Upper lobe of left lung (tissue), 6 donors: ENCODE measurements at regions not wholly inside any gene's neighbourhood (a gene's known extent, or its start where the extent isn't known, plus 50 kb on each side); places are given as distances from the start of the nearest gene placed in this dataset.

Experiments used
- ATAC-seq, 2 donors: fragments of 200-7000 bp; cut with Tn5 transposase; one replicate each; pipeline ENCODE4 v1.9.1; 2022; ENCODE audit warnings: mild to moderate bottlenecking in 2 of 2, moderate library complexity in 2 of 2; ENCODE audit not compliant: low FRiP score in 2 of 2
- DNase-seq, 2 donors: peaks; one replicate each; pipeline ENCODE4 v3.0.0-alpha.2; 2019 to 2020
- H3K27ac ChIP-seq, 4 donors: fragments of 200-600 bp; sonication (generic); one replicate each; pipeline ENCODE4 v1.5.1; 2016 to 2019
- H3K27me3 ChIP-seq, 4 donors: fragments of 200-600 bp; sonication (generic); one replicate each; pipeline ENCODE4 v1.5.1; 2017 to 2019
- H3K36me3 ChIP-seq, 4 donors: fragments of 200-600 bp; sonication (generic); one replicate each; pipeline ENCODE4 v1.5.1; 2016 to 2019
- H3K4me1 ChIP-seq, 4 donors: fragments of 200-600 bp; sonication (generic); one replicate each; pipeline ENCODE4 v1.5.1; 2018 to 2019
- H3K4me3 ChIP-seq, 4 donors: fragments of 200-600 bp; sonication (generic); one replicate each; pipeline ENCODE4 v1.5.1; 2017 to 2019; ENCODE audit warnings: mild to moderate bottlenecking in 2 of 4, moderate library complexity in 1 of 4
- H3K9me3 ChIP-seq, 4 donors: fragments of 200-600 bp; sonication (generic); one replicate each; pipeline ENCODE4 v1.5.1; 2018 to 2019
- CTCF ChIP-seq, 6 experiments: fragments of 450-650 bp in 4 of 6; fragments of 200-600 bp in 2 of 6; sonication (generic) in 2 of 6; IDR thresholded peaks; one replicate each; pipeline ENCODE4 v1.5.1; 2016 to 2019; ENCODE audit warnings: antibody characterized with exemption in 6 of 6
- EP300 ChIP-seq, 4 donors: sonication (generic); formaldehyde crosslinking; IDR thresholded peaks; one replicate each; pipeline ENCODE4 v1.5.1; 2017; ENCODE audit warnings: antibody characterized with exemption in 4 of 4, control low read depth in 2 of 4
- POLR2A ChIP-seq, 4 donors: fragments of 450-650 bp; IDR thresholded peaks; one replicate each; pipeline ENCODE4 v1.5.1; 2016 to 2017; ENCODE audit warnings: antibody characterized with exemption in 4 of 4, mild to moderate bottlenecking in 2 of 4
- POLR2AphosphoS5 ChIP-seq, 2 donors: sonication (generic); formaldehyde crosslinking; IDR thresholded peaks; one replicate each; pipeline ENCODE4 v1.5.1; 2017; ENCODE audit warnings: antibody characterized with exemption in 2 of 2
- WGBS, 2 donors: methylation state at CpG; one replicate each; pipeline ENCODE4 v1.1.5; 2017 to 2018; 5-methylcytosine and 5-hydroxymethylcytosine counted together
- donor health status: DM: no; HTN: no; CAD: no; lungs with moderate emphysema.
- donor health status: DM: no; HTN: yes; CAD: no; lungs with severe emphysema.

GRCh38 chr5:111972548-111972947 is 215.6 kb upstream of the NREP start:
- TF ChIP-seq POLR2A (IDR thresholded peaks at IDR 0.05) (no peak), EP300 (IDR thresholded peaks at IDR 0.05) (no peak), POLR2AphosphoS5 (IDR thresholded peaks at IDR 0.05) (no peak), CTCF (IDR thresholded peaks at IDR 0.05) (no peak)
- Histone ChIP-seq H3K4me3 (no peak overlapping the region), H3K36me3 (no peaks in the 10 kb centered on the region), H3K27me3 (no peaks in the 10 kb centered on the region), H3K4me1 (peaks cover 0 to 5% (median 0%) of the 10 kb centered on the region in 4 donors), H3K9me3 (no peaks in the 10 kb centered on the region), H3K27ac (no peak overlapping the region)
- WGBS, 2 donors: 68 to 89% methylated on average over 2 of the region's 2 CpGs
- ATAC-seq (no peak), DNase-seq (no peak)

DNA sequence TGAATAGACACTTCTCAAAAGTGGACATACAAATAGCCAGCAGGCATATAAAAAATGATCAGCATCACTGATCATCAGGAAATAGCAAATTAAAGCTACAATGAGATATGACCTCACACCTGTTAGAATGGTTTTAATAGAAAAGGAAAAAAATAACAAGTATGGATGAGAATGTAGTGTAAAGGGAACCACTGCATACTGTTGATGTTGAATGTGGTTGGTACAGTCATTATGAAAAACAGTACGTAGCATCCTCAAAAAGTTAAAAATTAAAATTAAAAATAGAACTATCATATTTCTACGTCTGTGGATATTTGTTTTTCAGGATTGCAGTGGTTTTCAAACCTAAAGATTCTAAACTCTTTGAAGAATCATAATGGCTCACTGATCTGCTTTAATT is 215.1 kb upstream of the NREP start:
- H3K4me3 ChIP-seq: no peak overlapping the region
- DNase-seq: no peak
- H3K4me1 ChIP-seq: peaks cover 0 to 5% (median 0%) of the 10 kb centered on the region in 4 donors
- no peak for ATAC-seq
- TF ChIP-seq POLR2A (IDR thresholded peaks at IDR 0.05) (no peak), POLR2AphosphoS5 (IDR thresholded peaks at IDR 0.05) (no peak), CTCF (IDR thresholded peaks at IDR 0.05) (no peak), EP300 (IDR thresholded peaks at IDR 0.05) (no peak)
- no peaks in the 10 kb centered on the region for H3K27me3 ChIP-seq
- H3K36me3 ChIP-seq: no peaks in the 10 kb centered on the region
- 91 to 92% methylated on average over 2 of the region's 2 CpGs for WGBS, 2 donors
- no peak overlapping the region for H3K27ac ChIP-seq
- H3K9me3 ChIP-seq: no peaks in the 10 kb centered on the region

DNA sequence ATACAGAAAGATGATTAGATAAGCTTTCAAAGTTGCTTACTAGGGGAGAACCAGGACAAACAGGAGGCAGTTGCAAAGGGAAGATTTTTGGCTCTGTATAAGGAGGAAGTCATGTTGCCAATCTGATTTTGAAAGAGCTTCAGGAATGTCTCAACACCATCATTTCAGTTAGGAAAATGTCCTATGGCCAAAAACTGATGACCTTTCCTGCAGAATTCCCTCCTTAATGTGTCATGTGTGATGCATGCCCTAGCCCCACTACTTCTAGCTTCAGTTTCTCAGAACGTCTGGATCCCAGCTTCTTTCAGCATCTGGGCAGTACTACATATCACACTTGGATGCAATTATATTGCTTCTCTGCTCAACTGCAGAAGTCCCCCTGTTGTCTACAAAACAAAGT is 211.5 kb upstream of the NREP start:
- peak in 1 of 2 donors; percentile 58 for ATAC-seq
- no peaks in the 10 kb centered on the region for H3K9me3 ChIP-seq
- no peak overlapping the region for H3K4me3 ChIP-seq
- H3K4me1 ChIP-seq: peaks cover 0 to 5% (median 0%) of the 10 kb centered on the region in 4 donors
- 50 to 64% methylated on average over 1 of the region's 1 CpG for WGBS, 2 donors
- no peaks in the 10 kb centered on the region for H3K36me3 ChIP-seq
- no peak overlapping the region for H3K27ac ChIP-seq
- DNase-seq: no peak
- no peak for TF ChIP-seq EP300 (IDR thresholded peaks at IDR 0.05)
- no peak for TF ChIP-seq CTCF (IDR thresholded peaks at IDR 0.05)
- TF ChIP-seq POLR2AphosphoS5 (IDR thresholded peaks at IDR 0.05): no peak
- no peak for TF ChIP-seq POLR2A (IDR thresholded peaks at IDR 0.05)
- no peaks in the 10 kb centered on the region for H3K27me3 ChIP-seq

DNA sequence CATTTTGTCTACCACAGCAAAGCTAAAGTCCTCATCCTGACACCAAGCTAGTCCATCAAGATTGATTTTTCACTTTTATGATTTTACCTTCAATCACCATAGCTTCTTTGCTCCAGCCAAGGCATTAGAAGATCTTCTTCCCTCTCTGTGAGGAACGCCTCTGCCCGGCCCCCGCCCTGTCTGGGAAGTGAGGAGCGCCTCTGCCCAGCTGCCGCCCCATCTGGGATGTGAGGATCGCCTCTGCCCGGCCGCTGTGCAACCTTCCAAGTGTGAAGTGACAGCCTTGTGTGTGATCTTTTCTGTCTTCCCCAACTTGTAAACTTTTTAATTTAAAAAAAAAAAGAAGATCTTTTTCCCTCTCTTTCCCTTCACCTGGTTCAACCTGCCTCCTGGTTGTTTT is 210.5 kb upstream of the NREP start:
- Histone ChIP-seq H3K27ac (no peak overlapping the region), H3K4me3 (no peak overlapping the region), H3K27me3 (no peaks in the 10 kb centered on the region), H3K9me3 (no peaks in the 10 kb centered on the region), H3K4me1 (peaks cover 0 to 5% (median 0%) of the 10 kb centered on the region in 4 donors), H3K36me3 (no peaks in the 10 kb centered on the region)
- WGBS, 2 donors: 95 to 97% methylated on average over 8 of the region's 8 CpGs
- DNase-seq (peak in 1 of 2 donors; percentile 64), ATAC-seq (no peak)
- no peak for TF ChIP-seq POLR2AphosphoS5 (IDR thresholded peaks at IDR 0.05)
- no peak for TF ChIP-seq POLR2A (IDR thresholded peaks at IDR 0.05)
- no peak for TF ChIP-seq CTCF (IDR thresholded peaks at IDR 0.05)
- no peak for TF ChIP-seq EP300 (IDR thresholded peaks at IDR 0.05)

GRCh38 chr5:111966290-111966689 is 209.3 kb upstream of the NREP start:
- Histone ChIP-seq H3K36me3 (no peaks in the 10 kb centered on the region), H3K4me3 (no peak overlapping the region), H3K4me1 (peaks cover 0 to 5% (median 0%) of the 10 kb centered on the region in 4 donors), H3K9me3 (no peaks in the 10 kb centered on the region), H3K27me3 (no peaks in the 10 kb centered on the region), H3K27ac (no peak overlapping the region)
- no peak for ATAC-seq
- TF ChIP-seq CTCF (IDR thresholded peaks at IDR 0.05): no peak
- TF ChIP-seq POLR2AphosphoS5 (IDR thresholded peaks at IDR 0.05): no peak
- TF ChIP-seq POLR2A (IDR thresholded peaks at IDR 0.05): no peak
- no peak for TF ChIP-seq EP300 (IDR thresholded peaks at IDR 0.05)
- no peak for DNase-seq
